ENCODE measurements at regions not wholly inside any gene's neighbourhood (a gene's known extent, or its start where the extent isn't known, plus 50 kb on each side); places are given as distances from the start of the nearest gene placed in this dataset.
"Not testable (repeated sequence)": the region's sequence is repeated elsewhere in the genome, so short reads cannot be mapped to it uniquely, and the experiment has no call there.

- no peak for DNase-seq (ENCODE audit: low read depth)
- no peak for TF ChIP-seq CTCF (IDR thresholded peaks at IDR 0.05; ENCODE audit: low read depth, low read length, missing control alignments)
- no peak overlapping the region for H3K4me3 ChIP-seq (ENCODE audit: low read depth, low read length)
Observed at GRCh38 chr9:118659011-118659410, 710.2 kb downstream of the BRINP1 start.

- H3K4me3 ChIP-seq (ENCODE audit: low read depth, low read length) = no peak overlapping the region
- DNase-seq (ENCODE audit: low read depth) = no peak
- TF ChIP-seq CTCF (IDR thresholded peaks at IDR 0.05; ENCODE audit: low read depth, low read length, missing control alignments) = no peak
Observed at GRCh38 chr9:118665226-118665919, 703.9 kb downstream of the BRINP1 start.

GRCh38 chr9:118670011-118670953 lies 699.0 kb downstream of the BRINP1 start:
- no peak for DNase-seq (ENCODE audit: low read depth)
- TF ChIP-seq CTCF (IDR thresholded peaks at IDR 0.05; ENCODE audit: low read depth, low read length, missing control alignments) = no peak

GRCh38 chr9:118674942-118675341 lies 694.3 kb downstream of the BRINP1 start:
- H3K4me3 ChIP-seq (ENCODE audit: low read depth, low read length) = no peak overlapping the region
- DNase-seq (ENCODE audit: low read depth) = no peak
- no peak for TF ChIP-seq CTCF (IDR thresholded peaks at IDR 0.05; ENCODE audit: low read depth, low read length, missing control alignments)

More at GRCh38 chr9:118670011-118670953, 699.0 kb downstream of the BRINP1 start:
- H3K4me3 ChIP-seq (ENCODE audit: low read depth, low read length) = no peak overlapping the region

- H3K4me3 ChIP-seq (ENCODE audit: low read depth, low read length); DNase-seq (ENCODE audit: low read depth): not testable (repeated sequence)
Observed at GRCh38 chr9:118677936-118678653, 691.1 kb downstream of the BRINP1 start.

GRCh38 chr9:118686959-118687358 lies 682.3 kb downstream of the BRINP1 start:
- TF ChIP-seq CTCF (IDR thresholded peaks at IDR 0.05; ENCODE audit: low read depth, low read length, missing control alignments) = no peak
- DNase-seq (ENCODE audit: low read depth) = no peak
- no peak overlapping the region for H3K4me3 ChIP-seq (ENCODE audit: low read depth, low read length)

- no peak for TF ChIP-seq CTCF (IDR thresholded peaks at IDR 0.05; ENCODE audit: low read depth, low read length, missing control alignments)
- DNase-seq (ENCODE audit: low read depth) = no peak
- H3K4me3 ChIP-seq (ENCODE audit: low read depth, low read length) = no peak overlapping the region
Observed at GRCh38 chr9:118689280-118689679, 680.0 kb downstream of the BRINP1 start.
